GM18505 (cell line): ENCODE measurements at regions not wholly inside any gene's neighbourhood (a gene's known extent, or its start where the extent isn't known, plus 50 kb on each side); places are given as distances from the start of the nearest gene placed in this dataset.
"Not testable (repeated sequence)": the region's sequence is repeated elsewhere in the genome, so short reads cannot be mapped to it uniquely, and the experiment has no call there.

Experiments used
- ATAC-seq: cut with Tn5 transposase; IDR thresholded peaks from one replicate; pipeline ENCODE4 v1.9.1; 2021; ENCODE audit not compliant: unreplicated experiment
- POLR2A ChIP-seq: IDR thresholded peaks from 4 replicates; pipeline ENCODE4 v1.6.1; 2011; ENCODE audit warnings: borderline replicate concordance; ENCODE audit not compliant: insufficient read depth, insufficient read length; ENCODE audit errors: extremely low read depth

DNA sequence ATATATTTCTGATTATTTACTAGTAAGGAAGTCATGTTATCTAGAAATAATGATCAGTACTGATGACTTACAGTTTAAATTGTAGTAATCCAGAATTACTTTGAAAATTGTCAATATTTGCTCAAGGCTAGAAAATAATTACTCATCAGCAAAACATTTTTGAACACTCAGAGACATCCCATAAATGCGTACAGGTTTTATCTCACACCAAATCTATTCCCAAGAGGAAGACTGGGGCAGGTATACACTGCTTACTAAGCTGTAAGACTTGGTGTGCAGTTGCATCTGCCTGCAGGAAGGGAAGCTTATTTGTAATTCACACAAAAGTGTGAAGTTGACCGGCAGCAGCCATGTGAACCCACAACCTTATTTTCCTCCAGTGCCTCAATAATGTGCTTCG lies 146.4 kb downstream of the CCER1 start:
- no peak for ATAC-seq
- no peak for TF ChIP-seq POLR2A

DNA sequence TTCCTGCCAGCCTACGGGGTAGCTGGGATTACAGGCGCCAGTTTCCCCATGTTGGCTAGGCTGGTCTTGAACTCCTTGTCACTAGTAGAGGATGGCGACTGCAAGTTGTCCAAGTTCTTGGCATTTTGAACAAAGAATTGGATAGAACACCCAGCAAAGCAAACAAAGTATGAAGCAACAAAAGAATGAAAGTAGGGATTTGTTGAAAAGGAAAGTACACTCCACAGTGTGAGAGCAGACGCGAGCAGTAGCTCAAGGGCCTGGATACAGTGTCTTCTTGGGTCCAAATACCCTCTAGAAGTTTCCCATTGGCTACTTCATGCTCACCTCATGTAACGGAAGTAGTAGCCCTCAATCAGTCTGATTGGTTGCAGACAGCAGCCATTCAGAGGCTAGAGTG lies 152.2 kb downstream of the CCER1 start:
- no peak for ATAC-seq
- no peak for TF ChIP-seq POLR2A

DNA sequence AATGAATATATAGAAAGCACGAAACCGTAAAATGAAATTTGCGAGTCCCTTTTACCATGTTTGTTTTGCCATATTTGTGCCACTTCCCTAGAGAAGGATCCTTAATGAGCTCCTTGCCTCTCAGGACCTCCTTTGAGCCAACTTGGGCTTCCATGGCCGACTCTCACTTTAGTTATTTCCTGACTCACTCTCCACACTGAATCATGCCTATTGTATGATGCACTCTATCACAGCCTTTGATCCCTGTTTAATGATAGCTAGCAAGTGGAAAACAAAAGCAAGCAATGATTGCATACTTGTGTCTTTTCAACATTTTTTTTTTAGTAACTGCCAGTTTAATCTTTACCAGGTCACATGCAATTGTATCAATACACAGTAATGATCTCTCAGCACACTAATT lies 153.2 kb downstream of the CCER1 start:
- ATAC-seq, result no peak
- TF ChIP-seq POLR2A, result no peak

DNA sequence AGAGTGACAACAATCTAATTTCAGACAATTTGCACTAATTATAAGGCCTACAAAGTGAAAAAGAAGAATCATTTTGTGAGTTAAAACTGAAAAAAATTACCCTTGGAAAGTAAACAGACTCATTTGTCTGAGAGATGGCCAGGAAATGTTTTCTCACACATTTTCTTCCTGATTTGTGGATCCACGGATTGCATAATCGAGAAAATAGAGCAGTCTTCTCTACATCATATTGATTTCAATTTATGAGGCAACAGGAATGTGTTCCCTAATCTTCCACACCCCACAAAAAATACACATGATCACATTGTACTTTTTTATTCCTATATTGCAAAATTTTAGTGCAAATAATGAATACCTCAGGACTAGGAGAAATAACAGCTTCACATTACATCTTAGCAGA lies 160.8 kb downstream of the CCER1 start:
- no peak for TF ChIP-seq POLR2A
- ATAC-seq, result no peak

DNA sequence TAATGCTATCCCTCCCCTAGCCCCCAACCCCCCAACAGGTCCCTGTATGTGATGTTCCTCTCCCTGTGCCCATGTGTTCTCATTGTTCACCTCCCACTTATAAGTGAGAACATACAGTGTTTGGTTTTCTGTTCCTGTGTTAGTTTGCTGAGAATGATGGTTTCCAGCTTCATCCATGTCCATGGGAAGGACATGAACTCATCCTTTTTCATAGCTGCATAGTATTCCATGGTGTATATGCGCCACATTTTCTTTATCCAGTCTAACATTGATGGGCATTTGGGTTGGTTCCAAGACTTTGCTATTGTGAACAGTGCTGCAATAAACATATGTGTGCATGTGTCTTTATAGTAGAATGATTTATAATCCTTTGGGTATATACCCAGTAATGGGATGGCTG lies 162.3 kb downstream of the CCER1 start:
- ATAC-seq, result not testable (repeated sequence)

DNA sequence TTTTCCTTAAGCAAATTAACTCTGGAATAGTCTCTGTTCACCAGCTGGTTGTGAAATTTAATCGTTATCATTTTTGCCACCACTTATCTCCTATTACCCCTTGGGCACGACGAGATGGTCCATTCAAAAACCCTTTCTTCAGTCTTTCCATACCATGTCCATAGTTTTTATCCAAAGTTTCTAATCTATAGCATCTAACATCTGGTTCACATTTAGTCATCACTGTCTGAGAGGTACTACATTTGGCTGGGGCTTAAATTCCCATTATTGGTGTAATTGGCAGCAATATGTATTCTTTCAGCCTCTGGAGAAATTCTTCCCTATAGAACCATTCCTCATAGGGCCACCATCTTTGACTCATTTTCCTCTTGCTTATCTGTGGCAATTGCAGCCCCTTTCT lies 163.5 kb downstream of the CCER1 start:
- ATAC-seq, result no peak

DNA sequence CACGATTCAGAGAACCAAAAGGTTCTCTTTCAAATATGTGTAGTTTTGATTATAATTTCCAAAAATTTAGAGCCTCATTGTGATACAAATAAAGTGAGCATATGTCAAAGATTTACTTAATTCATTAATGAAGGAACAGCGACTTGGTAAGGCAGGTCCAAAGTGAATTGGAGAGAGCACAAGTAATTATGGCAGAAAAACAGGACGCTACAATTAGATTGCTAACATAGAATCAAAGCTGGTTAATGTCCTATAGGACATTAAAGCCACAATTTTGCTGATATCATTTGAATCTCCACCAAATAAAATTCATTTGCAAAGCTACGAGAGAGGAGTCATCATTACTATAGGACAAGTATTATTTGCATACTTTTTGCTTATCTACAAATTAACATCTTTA lies 164.2 kb downstream of the CCER1 start:
- no peak for ATAC-seq
- TF ChIP-seq POLR2A, result no peak

More for the DNA sequence above, 163.5 kb downstream of the CCER1 start:
- TF ChIP-seq POLR2A, result no peak

DNA sequence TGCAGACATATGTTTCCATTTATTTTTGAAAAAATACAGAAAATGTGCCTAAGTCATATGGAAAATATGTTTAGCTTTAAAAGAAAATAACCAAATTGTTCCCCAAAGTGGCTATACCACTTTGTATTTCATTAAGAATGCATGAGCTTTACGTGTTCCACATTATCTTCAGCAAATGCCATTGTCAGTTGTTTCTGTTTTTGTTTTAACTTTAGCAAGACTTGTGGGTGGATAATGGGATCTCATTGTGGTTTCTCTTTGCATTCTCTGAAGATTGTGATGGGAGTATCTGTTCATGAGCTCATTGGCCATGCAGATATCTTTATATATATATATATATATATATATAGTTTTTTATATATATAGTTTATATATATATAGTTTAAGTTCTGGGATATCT lies 181.5 kb downstream of the CCER1 start:
- no peak for TF ChIP-seq POLR2A
- ATAC-seq, result no peak

DNA sequence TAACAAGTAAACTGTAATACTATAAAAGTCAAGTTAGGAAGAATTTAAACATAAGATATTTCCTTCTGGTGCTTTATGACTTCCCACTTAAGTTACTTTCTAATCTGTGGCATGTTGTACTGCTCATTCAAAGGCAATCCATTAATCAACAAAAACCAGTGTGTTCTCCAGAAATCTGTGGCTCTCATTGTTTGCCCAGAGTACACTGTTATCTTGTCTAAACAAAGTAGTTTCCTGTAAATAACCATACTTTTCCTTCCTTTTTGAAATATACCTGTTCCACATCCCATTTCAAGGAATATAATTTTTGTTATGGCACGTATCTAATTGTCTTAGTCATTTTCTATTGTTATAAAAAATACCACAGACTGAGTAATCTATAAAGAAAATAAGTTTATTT lies 184.1 kb downstream of the CCER1 start:
- ATAC-seq, result no peak
- no peak for TF ChIP-seq POLR2A

DNA sequence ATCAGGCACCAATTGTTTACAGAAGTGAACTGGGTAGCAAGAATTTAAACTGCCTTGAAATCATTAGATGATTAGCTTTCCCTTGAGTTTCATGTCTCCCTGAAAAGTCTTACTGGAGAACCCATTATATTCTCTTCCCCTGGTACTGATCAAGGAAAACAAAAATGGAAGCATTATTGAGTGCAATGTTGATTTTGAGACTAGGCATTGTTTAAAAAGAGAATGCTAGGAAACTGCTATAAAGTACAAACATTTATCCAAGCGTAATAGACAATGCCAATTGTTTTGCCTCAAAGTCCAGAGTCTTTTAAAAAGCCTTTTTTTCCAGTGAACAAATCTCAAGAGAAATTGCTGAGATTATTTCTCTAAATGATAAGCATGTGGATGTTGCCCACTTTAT lies 197.0 kb downstream of the CCER1 start:
- ATAC-seq, result no peak
- no peak for TF ChIP-seq POLR2A

DNA sequence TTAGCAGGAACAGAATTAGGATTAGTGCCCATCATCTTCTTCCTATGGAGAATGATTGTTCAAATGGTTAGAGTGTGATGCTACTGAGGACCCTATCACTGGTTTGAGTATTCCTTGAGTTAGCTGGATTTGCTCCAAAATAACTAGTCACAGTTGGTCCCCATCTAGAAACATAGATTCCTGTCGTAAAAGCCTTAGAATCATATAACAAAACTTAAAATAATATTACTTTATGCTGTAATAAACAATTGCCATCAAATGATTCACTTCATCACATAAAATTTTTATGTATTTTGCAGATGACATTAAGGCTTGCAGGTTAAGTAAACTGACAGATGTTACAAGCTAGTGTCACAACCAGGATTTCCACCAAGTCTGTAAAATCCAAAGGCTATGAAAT lies 209.8 kb downstream of the CCER1 start:
- no peak for ATAC-seq
- no peak for TF ChIP-seq POLR2A

DNA sequence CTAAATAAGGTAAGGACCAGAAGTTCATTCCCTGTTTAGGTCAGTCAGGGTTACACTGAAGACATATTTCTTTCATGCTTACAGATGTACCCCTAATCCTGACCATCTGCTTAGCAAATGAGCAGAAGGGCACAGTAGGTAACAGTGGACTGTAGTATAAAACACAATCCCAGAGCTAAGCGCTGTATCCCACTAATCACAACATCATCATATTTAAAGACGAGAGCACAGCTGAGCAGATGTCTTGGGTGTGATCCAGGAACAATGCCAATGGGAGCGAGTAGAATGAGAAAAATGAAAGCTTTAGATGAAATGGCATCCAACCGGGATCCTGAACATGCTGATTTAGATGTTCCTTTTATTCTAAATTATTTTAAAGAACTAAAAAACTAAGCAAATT lies 213.4 kb downstream of the CCER1 start:
- TF ChIP-seq POLR2A, result no peak
- ATAC-seq, result no peak

DNA sequence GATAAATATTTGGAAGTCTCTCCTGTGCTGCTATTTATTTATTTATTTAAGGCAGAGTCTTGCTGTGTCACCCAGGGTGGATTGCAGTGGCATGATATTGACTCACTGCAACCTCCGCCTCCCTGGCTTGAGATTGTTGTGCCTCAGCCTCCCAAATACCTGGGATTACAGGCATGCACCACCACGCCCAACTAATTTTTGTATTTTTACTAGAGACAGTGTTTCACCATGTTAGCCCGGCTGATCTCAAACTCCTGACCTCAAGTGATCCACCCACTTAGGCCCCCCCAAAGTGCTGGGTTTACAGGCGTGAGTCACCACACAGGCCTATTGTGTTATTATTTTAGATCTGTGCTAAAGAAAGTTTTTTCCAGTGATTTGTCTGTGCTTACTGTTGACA lies 225.2 kb downstream of the CCER1 start:
- TF ChIP-seq POLR2A, result no peak
- ATAC-seq, result no peak

DNA sequence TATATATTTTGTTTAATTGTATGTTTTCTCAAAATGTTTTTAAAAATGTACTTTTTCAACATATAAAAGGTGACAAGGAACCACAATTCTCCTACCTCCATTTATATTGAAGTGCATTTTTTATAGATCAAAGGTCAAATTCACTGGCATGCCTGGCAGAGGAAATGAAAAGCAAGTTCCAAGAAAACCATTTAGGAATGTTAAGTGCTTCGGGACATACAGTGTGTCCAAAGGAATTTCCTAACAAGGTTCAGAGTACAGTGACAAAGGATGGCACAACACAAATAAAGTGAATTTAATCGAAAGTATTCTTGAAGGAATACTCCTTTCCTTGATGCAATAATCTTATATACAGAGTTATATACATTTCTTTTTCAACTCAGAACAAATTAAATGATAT lies 242.3 kb downstream of the CCER1 start:
- ATAC-seq, result no peak

DNA sequence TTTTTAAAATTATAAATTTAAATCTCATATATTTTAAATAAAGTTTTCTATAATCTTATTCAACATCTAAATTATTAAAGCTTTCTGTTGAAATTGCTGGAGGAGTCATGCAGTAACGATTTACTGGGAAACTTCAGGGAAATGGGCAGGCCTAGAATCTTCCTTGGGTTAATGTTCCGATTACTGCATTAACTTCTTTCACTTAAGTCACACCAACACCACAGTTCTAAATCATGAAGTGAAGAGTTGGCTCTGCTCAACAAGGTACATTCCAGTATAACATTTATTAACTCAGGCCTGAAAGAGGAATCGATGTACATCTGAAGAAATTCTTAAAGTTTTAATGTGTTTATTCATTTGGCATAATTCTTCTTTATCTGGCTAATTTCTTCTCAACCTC lies 244.3 kb downstream of the CCER1 start:
- no peak for TF ChIP-seq POLR2A
- ATAC-seq, result no peak

More for the DNA sequence above, 242.3 kb downstream of the CCER1 start:
- TF ChIP-seq POLR2A, result no peak
